ENCODE measurements at regions not wholly inside any gene's neighbourhood (a gene's known extent, or its start where the extent isn't known, plus 50 kb on each side); places are given as distances from the start of the nearest gene placed in this dataset.

GRCh38 chr6:66689608-66690007 lies 982.6 kb upstream of the EYS start:
- TF ChIP-seq POLR2AphosphoS5 (IDR thresholded peaks at IDR 0.05; ENCODE audit: low read depth, low read length) (no peak), REST (IDR thresholded peaks at IDR 0.05; ENCODE audit: insufficient read depth in 1 of 2, low read depth in 2 of 2, low read length in 2 of 2) (no peak)
